GM23338 (cell line): ENCODE measurements at regions not wholly inside any gene's neighbourhood (a gene's known extent, or its start where the extent isn't known, plus 50 kb on each side); places are given as distances from the start of the nearest gene placed in this dataset.

Source experiments
- ATAC-seq: fragments of 200-7000 bp; cut with Tn5 transposase; 3 replicates; pipeline ENCODE4 v1.9.1; 2020
- DNase-seq: peaks from one replicate; pipeline ENCODE4 v3.0.0-alpha.2; 2015; ENCODE audit warnings: low spot score
- H2AFZ ChIP-seq: fragments of 200-600 bp; sonication (generic); 2 replicates; pipeline ENCODE4 v1.8.0; 2016; ENCODE audit warnings: antibody characterized with exemption, mild to moderate bottlenecking, moderate library complexity
- H3F3A ChIP-seq: fragments of 200-600 bp; sonication (generic); replicated peaks from 2 replicates; pipeline ENCODE4 v1.8.0; 2017; ENCODE audit warnings: antibody characterized with exemption, mixed run types, low read depth
- H3K27ac ChIP-seq: fragments of 200-600 bp; sonication (generic); 2 replicates; pipeline ENCODE4 v1.6.1; 2016; ENCODE audit warnings: low read depth
- H3K27me3 ChIP-seq: fragments of 200-600 bp; sonication (generic); 2 replicates; pipeline ENCODE4 v1.8.0; 2016; ENCODE audit warnings: mild to moderate bottlenecking, mixed run types, moderate library complexity; ENCODE audit not compliant: insufficient read depth
- H3K36me3 ChIP-seq: fragments of 200-600 bp; sonication (generic); 2 replicates; pipeline ENCODE4 v1.8.0; 2016; ENCODE audit warnings: mild to moderate bottlenecking; ENCODE audit not compliant: insufficient read depth
- H3K4me1 ChIP-seq: fragments of 200-600 bp; sonication (generic); 2 replicates; pipeline ENCODE4 v1.8.0; 2016; ENCODE audit warnings: mild to moderate bottlenecking, moderate library complexity; ENCODE audit not compliant: insufficient read depth
- H3K4me2 ChIP-seq: fragments of 200-600 bp; sonication (generic); 2 replicates; pipeline ENCODE4 v1.7.1; 2017; ENCODE audit warnings: mixed run types
- H3K4me3 ChIP-seq: fragments of 200-600 bp; sonication (generic); 2 replicates; pipeline ENCODE4 v1.6.1; 2016; ENCODE audit warnings: mixed run types
- H3K79me2 ChIP-seq: fragments of 200-600 bp; sonication (generic); replicated peaks from 2 replicates; pipeline ENCODE4 v1.8.0; 2017; ENCODE audit warnings: mild to moderate bottlenecking; ENCODE audit not compliant: insufficient read depth
- H3K9me2 ChIP-seq: fragments of 200-600 bp; sonication (generic); 2 replicates; pipeline ENCODE4 v1.8.0; 2017; ENCODE audit not compliant: insufficient read depth
- H4K20me1 ChIP-seq: fragments of 200-600 bp; sonication (generic); replicated peaks from 2 replicates; pipeline ENCODE4 v1.8.0; 2017; ENCODE audit warnings: mild to moderate bottlenecking; ENCODE audit not compliant: insufficient read depth
- H3K27ac Mint-ChIP-seq: 2 replicates; pipeline ENCODE4 v1.8.0; 2020; ENCODE audit warnings: inconsistent platforms, mild to moderate bottlenecking, moderate library complexity, mixed read lengths
- H3K27me3 Mint-ChIP-seq: 3 replicates; pipeline ENCODE4 v1.8.0; 2022; ENCODE audit warnings: low read depth, mild to moderate bottlenecking, moderate library complexity, mixed read lengths, inconsistent platforms; ENCODE audit not compliant: insufficient read depth, poor library complexity
- H3K36me3 Mint-ChIP-seq: 3 replicates; pipeline ENCODE4 v1.8.0; 2021; ENCODE audit warnings: low read depth, mild to moderate bottlenecking, inconsistent platforms, moderate library complexity, mixed read lengths
- H3K4me1 Mint-ChIP-seq: 3 replicates; pipeline ENCODE4 v1.8.0; 2020; ENCODE audit warnings: mild to moderate bottlenecking, inconsistent platforms, mixed read lengths
- H3K4me3 Mint-ChIP-seq: 3 replicates; pipeline ENCODE4 v1.8.0; 2021; ENCODE audit warnings: moderate library complexity, mild to moderate bottlenecking, inconsistent platforms, mixed read lengths
- H3K9me3 Mint-ChIP-seq: 3 replicates; pipeline ENCODE4 v1.8.0; 2020; ENCODE audit warnings: moderate library complexity, mild to moderate bottlenecking, inconsistent platforms, mixed read lengths
- EZH2 ChIP-seq: fragments of 200-600 bp; sonication (generic); IDR thresholded peaks from one replicate; pipeline ENCODE4 v1.8.0; 2017; ENCODE audit warnings: antibody characterized with exemption, mild to moderate bottlenecking, low read depth; ENCODE audit not compliant: unreplicated experiment
- POLR2AphosphoS5 ChIP-seq: IDR thresholded peaks from 2 replicates; pipeline ENCODE4 v1.6.1; 2016; ENCODE audit warnings: antibody characterized with exemption, low read depth
- ZNF114 ChIP-seq: fragments of 250-450 bp; sonication (Bioruptor Pico); IDR thresholded peaks from 2 replicates; pipeline ENCODE4 v1.5.0; 2020; ENCODE audit warnings: mild to moderate bottlenecking, moderate library complexity
- TF ChIP-seq, protein P1 (sequence below): IDR thresholded peaks from one replicate; pipeline ENCODE4 v1.6.1; 2018; ENCODE audit warnings: antibody characterized with exemption; ENCODE audit not compliant: unreplicated experiment
- TF ChIP-seq, protein P2 (sequence below): fragments of 250-450 bp; sonication (Bioruptor Pico); IDR thresholded peaks from 2 replicates; pipeline ENCODE4 v1.5.0; 2020; ENCODE audit warnings: mild to moderate bottlenecking, moderate library complexity

DNA sequence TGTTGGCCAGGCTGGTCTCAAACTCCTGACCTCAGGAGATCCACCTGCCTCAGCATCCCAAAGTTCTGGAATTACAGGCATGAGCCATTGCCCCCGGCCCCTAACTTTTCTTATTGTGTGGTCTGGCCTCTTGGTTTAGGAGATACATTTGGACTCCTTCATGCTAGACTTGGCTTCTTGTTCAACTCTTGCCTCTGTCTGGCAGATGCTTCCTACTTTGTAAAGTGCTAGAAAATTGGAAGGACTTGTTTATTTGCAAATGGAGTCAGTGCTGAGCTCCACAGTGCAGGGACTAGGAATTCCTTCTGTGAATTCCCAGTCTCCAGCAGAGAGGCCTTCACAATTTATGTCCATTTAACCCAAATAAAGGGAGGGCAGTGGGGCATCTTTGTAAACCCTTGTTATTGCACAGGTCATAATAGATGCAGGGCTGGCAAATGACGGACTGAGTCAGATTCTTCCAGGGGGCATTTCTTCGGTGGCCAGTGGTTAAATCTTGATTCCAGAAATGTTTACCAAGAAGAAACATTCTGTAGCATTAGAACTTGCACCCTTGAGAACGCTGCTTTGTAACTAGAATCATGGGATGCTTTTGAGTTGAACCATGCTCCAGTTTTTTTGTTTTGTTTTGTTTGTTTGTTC is 73.8 kb upstream of the TBX3 start (continued):
- TF ChIP-seq, protein P1, sequence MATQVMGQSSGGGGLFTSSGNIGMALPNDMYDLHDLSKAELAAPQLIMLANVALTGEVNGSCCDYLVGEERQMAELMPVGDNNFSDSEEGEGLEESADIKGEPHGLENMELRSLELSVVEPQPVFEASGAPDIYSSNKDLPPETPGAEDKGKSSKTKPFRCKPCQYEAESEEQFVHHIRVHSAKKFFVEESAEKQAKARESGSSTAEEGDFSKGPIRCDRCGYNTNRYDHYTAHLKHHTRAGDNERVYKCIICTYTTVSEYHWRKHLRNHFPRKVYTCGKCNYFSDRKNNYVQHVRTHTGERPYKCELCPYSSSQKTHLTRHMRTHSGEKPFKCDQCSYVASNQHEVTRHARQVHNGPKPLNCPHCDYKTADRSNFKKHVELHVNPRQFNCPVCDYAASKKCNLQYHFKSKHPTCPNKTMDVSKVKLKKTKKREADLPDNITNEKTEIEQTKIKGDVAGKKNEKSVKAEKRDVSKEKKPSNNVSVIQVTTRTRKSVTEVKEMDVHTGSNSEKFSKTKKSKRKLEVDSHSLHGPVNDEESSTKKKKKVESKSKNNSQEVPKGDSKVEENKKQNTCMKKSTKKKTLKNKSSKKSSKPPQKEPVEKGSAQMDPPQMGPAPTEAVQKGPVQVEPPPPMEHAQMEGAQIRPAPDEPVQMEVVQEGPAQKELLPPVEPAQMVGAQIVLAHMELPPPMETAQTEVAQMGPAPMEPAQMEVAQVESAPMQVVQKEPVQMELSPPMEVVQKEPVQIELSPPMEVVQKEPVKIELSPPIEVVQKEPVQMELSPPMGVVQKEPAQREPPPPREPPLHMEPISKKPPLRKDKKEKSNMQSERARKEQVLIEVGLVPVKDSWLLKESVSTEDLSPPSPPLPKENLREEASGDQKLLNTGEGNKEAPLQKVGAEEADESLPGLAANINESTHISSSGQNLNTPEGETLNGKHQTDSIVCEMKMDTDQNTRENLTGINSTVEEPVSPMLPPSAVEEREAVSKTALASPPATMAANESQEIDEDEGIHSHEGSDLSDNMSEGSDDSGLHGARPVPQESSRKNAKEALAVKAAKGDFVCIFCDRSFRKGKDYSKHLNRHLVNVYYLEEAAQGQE, result no peak
- no peak for TF ChIP-seq ZNF114

DNA sequence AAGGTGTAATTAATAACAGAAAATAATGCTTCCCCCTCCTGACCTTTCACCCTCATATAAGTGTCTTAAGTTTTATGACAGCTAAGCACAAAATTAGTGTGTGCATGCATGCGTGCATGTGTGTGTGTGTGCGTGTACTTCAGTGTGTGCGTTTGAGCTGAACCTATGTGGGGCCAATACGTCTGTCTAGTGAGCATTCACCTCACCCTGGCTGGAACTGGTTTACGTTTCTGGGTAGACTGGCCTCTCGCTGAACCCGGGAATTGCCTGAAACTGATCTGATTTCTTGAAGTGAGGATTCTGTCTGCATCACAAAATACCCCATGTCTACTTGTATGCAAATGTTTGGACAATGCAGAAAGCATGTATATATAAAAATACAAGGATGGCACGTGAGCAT is 68.2 kb upstream of the TBX3 start:
- no peaks in the 10 kb centered on the region for H3K9me3 Mint-ChIP-seq
- H3K27me3 ChIP-seq, result 0 out of 2 replicates have a peak, but pooled peaks cover 9% of the 10 kb centered on the region
- ATAC-seq (no peak), DNase-seq (no peak)
- H3K4me2 ChIP-seq, result no peak overlapping the region
- no peak overlapping the region for H2AFZ ChIP-seq
- no peaks in the 10 kb centered on the region for H3K36me3 Mint-ChIP-seq
- H3K36me3 ChIP-seq, result no peaks in the 10 kb centered on the region
- peaks cover 14% of the 10 kb centered on the region for H3K4me1 ChIP-seq
- H3K79me2 ChIP-seq, result no peaks in the 10 kb centered on the region
- H3F3A ChIP-seq, result no peaks in the 10 kb centered on the region
- no peak for TF ChIP-seq EZH2
- peaks cover 20% of the 10 kb centered on the region for H3K27me3 Mint-ChIP-seq
- H3K27ac ChIP-seq, result no peak overlapping the region
- no peaks in the 10 kb centered on the region for H4K20me1 ChIP-seq
- H3K27ac Mint-ChIP-seq, result no peak overlapping the region
- no peak overlapping the region for H3K4me3 Mint-ChIP-seq
- no peak overlapping the region for H3K4me3 ChIP-seq
- peaks cover 23% of the 10 kb centered on the region for H3K4me1 Mint-ChIP-seq
- no peaks in the 10 kb centered on the region for H3K9me2 ChIP-seq

DNA sequence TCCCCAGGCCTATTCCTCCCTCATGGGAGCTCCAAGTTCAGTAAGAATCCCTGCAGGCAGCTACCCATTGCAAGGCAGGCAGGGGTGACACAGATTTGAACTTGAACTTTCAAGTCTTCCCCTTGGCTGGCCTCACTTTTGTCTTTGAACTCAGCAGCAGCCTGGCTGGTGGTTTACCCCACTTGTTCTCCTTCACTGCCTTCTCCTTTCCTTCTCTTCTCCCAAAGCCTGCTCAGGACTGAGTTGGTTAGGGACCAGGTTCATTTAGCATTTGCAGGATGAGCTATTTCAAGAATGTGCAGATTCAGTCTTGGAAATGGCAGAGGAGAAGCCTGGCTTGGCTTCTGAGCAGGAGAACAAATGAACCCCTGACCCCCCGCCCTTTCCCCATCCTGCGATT is 67.7 kb upstream of the TBX3 start:
- Histone ChIP-seq H3K79me2 (no peaks in the 10 kb centered on the region), H3K4me2 (no peak overlapping the region), H2AFZ (no peak overlapping the region), H3K9me2 (no peaks in the 10 kb centered on the region), H3K4me3 (no peak overlapping the region), H3K36me3 (no peaks in the 10 kb centered on the region), H3K4me1 (peaks cover 19% of the 10 kb centered on the region), H4K20me1 (no peaks in the 10 kb centered on the region), H3K27ac (no peak overlapping the region), H3K27me3 (0 out of 2 replicates have a peak, but pooled peaks cover 9% of the 10 kb centered on the region), H3F3A (no peaks in the 10 kb centered on the region)
- Mint-ChIP-seq H3K4me3 (no peak overlapping the region), H3K4me1 (peaks cover 25% of the 10 kb centered on the region), H3K9me3 (no peaks in the 10 kb centered on the region), H3K36me3 (no peaks in the 10 kb centered on the region), H3K27ac (no peak overlapping the region), H3K27me3 (peaks cover 19% of the 10 kb centered on the region)
- TF ChIP-seq, protein P2, sequence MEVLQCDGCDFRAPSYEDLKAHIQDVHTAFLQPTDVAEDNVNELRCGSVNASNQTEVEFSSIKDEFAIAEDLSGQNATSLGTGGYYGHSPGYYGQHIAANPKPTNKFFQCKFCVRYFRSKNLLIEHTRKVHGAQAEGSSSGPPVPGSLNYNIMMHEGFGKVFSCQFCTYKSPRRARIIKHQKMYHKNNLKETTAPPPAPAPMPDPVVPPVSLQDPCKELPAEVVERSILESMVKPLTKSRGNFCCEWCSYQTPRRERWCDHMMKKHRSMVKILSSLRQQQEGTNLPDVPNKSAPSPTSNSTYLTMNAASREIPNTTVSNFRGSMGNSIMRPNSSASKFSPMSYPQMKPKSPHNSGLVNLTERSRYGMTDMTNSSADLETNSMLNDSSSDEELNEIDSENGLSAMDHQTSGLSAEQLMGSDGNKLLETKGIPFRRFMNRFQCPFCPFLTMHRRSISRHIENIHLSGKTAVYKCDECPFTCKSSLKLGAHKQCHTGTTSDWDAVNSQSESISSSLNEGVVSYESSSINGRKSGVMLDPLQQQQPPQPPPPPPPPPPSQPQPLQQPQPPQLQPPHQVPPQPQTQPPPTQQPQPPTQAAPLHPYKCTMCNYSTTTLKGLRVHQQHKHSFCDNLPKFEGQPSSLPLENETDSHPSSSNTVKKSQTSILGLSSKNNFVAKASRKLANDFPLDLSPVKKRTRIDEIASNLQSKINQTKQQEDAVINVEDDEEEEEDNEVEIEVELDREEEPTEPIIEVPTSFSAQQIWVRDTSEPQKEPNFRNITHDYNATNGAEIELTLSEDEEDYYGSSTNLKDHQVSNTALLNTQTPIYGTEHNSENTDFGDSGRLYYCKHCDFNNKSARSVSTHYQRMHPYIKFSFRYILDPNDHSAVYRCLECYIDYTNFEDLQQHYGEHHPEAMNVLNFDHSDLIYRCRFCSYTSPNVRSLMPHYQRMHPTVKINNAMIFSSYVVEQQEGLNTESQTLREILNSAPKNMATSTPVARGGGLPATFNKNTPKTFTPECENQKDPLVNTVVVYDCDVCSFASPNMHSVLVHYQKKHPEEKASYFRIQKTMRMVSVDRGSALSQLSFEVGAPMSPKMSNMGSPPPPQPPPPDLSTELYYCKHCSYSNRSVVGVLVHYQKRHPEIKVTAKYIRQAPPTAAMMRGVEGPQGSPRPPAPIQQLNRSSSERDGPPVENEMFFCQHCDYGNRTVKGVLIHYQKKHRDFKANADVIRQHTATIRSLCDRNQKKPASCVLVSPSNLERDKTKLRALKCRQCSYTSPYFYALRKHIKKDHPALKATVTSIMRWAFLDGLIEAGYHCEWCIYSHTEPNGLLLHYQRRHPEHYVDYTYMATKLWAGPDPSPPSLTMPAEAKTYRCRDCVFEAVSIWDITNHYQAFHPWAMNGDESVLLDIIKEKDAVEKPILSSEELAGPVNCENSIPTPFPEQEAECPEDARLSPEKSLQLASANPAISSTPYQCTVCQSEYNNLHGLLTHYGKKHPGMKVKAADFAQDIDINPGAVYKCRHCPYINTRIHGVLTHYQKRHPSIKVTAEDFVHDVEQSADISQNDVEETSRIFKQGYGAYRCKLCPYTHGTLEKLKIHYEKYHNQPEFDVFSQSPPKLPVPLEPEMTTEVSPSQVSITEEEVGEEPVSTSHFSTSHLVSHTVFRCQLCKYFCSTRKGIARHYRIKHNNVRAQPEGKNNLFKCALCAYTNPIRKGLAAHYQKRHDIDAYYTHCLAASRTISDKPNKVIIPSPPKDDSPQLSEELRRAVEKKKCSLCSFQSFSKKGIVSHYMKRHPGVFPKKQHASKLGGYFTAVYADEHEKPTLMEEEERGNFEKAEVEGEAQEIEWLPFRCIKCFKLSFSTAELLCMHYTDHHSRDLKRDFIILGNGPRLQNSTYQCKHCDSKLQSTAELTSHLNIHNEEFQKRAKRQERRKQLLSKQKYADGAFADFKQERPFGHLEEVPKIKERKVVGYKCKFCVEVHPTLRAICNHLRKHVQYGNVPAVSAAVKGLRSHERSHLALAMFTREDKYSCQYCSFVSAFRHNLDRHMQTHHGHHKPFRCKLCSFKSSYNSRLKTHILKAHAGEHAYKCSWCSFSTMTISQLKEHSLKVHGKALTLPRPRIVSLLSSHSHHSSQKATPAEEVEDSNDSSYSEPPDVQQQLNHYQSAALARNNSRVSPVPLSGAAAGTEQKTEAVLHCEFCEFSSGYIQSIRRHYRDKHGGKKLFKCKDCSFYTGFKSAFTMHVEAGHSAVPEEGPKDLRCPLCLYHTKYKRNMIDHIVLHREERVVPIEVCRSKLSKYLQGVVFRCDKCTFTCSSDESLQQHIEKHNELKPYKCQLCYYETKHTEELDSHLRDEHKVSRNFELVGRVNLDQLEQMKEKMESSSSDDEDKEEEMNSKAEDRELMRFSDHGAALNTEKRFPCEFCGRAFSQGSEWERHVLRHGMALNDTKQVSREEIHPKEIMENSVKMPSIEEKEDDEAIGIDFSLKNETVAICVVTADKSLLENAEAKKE (CRISPR knock-in tag), result peak; percentile 85
- TF ChIP-seq POLR2AphosphoS5, result no peak
- peak; percentile 76 for ATAC-seq
- peak; percentile 67 for DNase-seq
